Neural progenitor cell (in vitro differentiated cells): ENCODE measurements at regions not wholly inside any gene's neighbourhood (a gene's known extent, or its start where the extent isn't known, plus 50 kb on each side); places are given as distances from the start of the nearest gene placed in this dataset.

Source experiments
- DNase-seq: peaks from one replicate; pipeline ENCODE4 v3.0.0-alpha.2; 2016; ENCODE audit warnings: low spot score
- H2AFZ ChIP-seq: fragments of 200-600 bp; sonication (generic); replicated peaks from 2 replicates; pipeline ENCODE4 v1.6.1; 2016; ENCODE audit warnings: antibody characterized with exemption
- H3F3A ChIP-seq: fragments of 200-600 bp; sonication (generic); 2 replicates; pipeline ENCODE4 v1.6.1; 2016; ENCODE audit warnings: antibody characterized with exemption, low read depth
- H3K27ac ChIP-seq: fragments of 200-600 bp; sonication (generic); 2 replicates; pipeline ENCODE4 v1.5.1; 2016; ENCODE audit warnings: mild to moderate bottlenecking
- H3K27me3 ChIP-seq: fragments of 200-600 bp; sonication (generic); 2 replicates; pipeline ENCODE4 v1.6.1; 2016; ENCODE audit warnings: mild to moderate bottlenecking, moderate library complexity
- H3K36me3 ChIP-seq: fragments of 200-600 bp; sonication (generic); 2 replicates; pipeline ENCODE4 v1.5.1; 2016
- H3K4me1 ChIP-seq: fragments of 200-600 bp; sonication (generic); 2 replicates; pipeline ENCODE4 v1.6.1; 2016; ENCODE audit warnings: mixed run types
- H3K4me2 ChIP-seq: fragments of 200-600 bp; sonication (generic); 2 replicates; pipeline ENCODE4 v1.6.1; 2016
- H3K4me3 ChIP-seq: fragments of 200-600 bp; sonication (generic); 2 replicates; pipeline ENCODE4 v1.5.1; 2016
- H3K79me2 ChIP-seq: fragments of 200-600 bp; sonication (generic); 2 replicates; pipeline ENCODE4 v1.6.1; 2016; ENCODE audit warnings: low read depth
- H3K9ac ChIP-seq: fragments of 200-600 bp; sonication (generic); 2 replicates; pipeline ENCODE4 v1.6.1; 2016
- H3K9me3 ChIP-seq: fragments of 200-600 bp; sonication (generic); 2 replicates; pipeline ENCODE4 v1.5.1; 2016; ENCODE audit warnings: low read depth
- H4K20me1 ChIP-seq: fragments of 200-600 bp; sonication (generic); 2 replicates; pipeline ENCODE4 v1.6.1; 2016; ENCODE audit warnings: low read depth
- H3K27ac Mint-ChIP-seq: 3 replicates; pipeline ENCODE4 v1.8.0; 2021; ENCODE audit warnings: mixed read lengths
- H3K27me3 Mint-ChIP-seq: 2 replicates; pipeline ENCODE4 v1.8.0; 2022; ENCODE audit warnings: low read depth, mild to moderate bottlenecking, inconsistent platforms, moderate library complexity, mixed read lengths; ENCODE audit not compliant: insufficient read depth
- H3K36me3 Mint-ChIP-seq: 3 replicates; pipeline ENCODE4 v1.8.0; 2021; ENCODE audit warnings: mixed read lengths
- H3K4me1 Mint-ChIP-seq: 3 replicates; pipeline ENCODE4 v1.8.0; 2021; ENCODE audit warnings: mixed read lengths
- H3K4me3 Mint-ChIP-seq: 3 replicates; pipeline ENCODE4 v1.8.0; 2021; ENCODE audit warnings: mild to moderate bottlenecking, moderate library complexity, mixed read lengths
- H3K9me3 Mint-ChIP-seq: 3 replicates; pipeline ENCODE4 v1.8.0; 2020; ENCODE audit warnings: mixed read lengths
- EZH2 ChIP-seq: fragments of 200-600 bp; sonication (generic); IDR thresholded peaks from 2 replicates; pipeline ENCODE4 v1.6.1; 2017; ENCODE audit warnings: antibody characterized with exemption, mild to moderate bottlenecking, moderate library complexity
- EZH2phosphoT487 ChIP-seq: fragments of 200-600 bp; sonication (generic); IDR thresholded peaks from 2 replicates; pipeline ENCODE4 v1.6.1; 2017; ENCODE audit warnings: antibody characterized with exemption
- TF ChIP-seq, protein P1 (sequence below): fragments of 200-600 bp; sonication (generic); IDR thresholded peaks from 2 replicates; pipeline ENCODE4 v1.5.1; 2017; ENCODE audit warnings: antibody characterized with exemption, mild to moderate bottlenecking

- H3K4me3 ChIP-seq, result no peak overlapping the region
- H2AFZ ChIP-seq, result peak overlapping the region; percentile 42
- H3K4me1 ChIP-seq, result peaks cover 33% of the 10 kb centered on the region
- peak overlapping the region; percentile 78 for H3K27ac ChIP-seq
- TF ChIP-seq EZH2 (no peak), EZH2phosphoT487 (no peak)
- TF ChIP-seq, protein P1, sequence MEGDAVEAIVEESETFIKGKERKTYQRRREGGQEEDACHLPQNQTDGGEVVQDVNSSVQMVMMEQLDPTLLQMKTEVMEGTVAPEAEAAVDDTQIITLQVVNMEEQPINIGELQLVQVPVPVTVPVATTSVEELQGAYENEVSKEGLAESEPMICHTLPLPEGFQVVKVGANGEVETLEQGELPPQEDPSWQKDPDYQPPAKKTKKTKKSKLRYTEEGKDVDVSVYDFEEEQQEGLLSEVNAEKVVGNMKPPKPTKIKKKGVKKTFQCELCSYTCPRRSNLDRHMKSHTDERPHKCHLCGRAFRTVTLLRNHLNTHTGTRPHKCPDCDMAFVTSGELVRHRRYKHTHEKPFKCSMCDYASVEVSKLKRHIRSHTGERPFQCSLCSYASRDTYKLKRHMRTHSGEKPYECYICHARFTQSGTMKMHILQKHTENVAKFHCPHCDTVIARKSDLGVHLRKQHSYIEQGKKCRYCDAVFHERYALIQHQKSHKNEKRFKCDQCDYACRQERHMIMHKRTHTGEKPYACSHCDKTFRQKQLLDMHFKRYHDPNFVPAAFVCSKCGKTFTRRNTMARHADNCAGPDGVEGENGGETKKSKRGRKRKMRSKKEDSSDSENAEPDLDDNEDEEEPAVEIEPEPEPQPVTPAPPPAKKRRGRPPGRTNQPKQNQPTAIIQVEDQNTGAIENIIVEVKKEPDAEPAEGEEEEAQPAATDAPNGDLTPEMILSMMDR, result no peak
- H3K9ac ChIP-seq, result no peak overlapping the region
- H3K9me3 ChIP-seq, result no peaks in the 10 kb centered on the region
- H3K4me1 Mint-ChIP-seq, result peaks cover 21% of the 10 kb centered on the region
- DNase-seq, result peak; percentile 47
- H3K27ac Mint-ChIP-seq, result peak overlapping the region; percentile 51
- H3K27me3 Mint-ChIP-seq, result peaks cover 10% of the 10 kb centered on the region
- H3K79me2 ChIP-seq, result no peaks in the 10 kb centered on the region
- H3K4me3 Mint-ChIP-seq, result no peak overlapping the region
- no peaks in the 10 kb centered on the region for H3K27me3 ChIP-seq
- no peaks in the 10 kb centered on the region for H3K36me3 Mint-ChIP-seq
- H3F3A ChIP-seq, result peaks cover 34% of the 10 kb centered on the region
- H3K9me3 Mint-ChIP-seq, result no peaks in the 10 kb centered on the region
- no peaks in the 10 kb centered on the region for H4K20me1 ChIP-seq
- peak overlapping the region; percentile 54 for H3K4me2 ChIP-seq
- H3K36me3 ChIP-seq, result no peaks in the 10 kb centered on the region
Measured at GRCh38 chr2:15825276-15825980, 114.9 kb upstream of the MYCN start.

DNA sequence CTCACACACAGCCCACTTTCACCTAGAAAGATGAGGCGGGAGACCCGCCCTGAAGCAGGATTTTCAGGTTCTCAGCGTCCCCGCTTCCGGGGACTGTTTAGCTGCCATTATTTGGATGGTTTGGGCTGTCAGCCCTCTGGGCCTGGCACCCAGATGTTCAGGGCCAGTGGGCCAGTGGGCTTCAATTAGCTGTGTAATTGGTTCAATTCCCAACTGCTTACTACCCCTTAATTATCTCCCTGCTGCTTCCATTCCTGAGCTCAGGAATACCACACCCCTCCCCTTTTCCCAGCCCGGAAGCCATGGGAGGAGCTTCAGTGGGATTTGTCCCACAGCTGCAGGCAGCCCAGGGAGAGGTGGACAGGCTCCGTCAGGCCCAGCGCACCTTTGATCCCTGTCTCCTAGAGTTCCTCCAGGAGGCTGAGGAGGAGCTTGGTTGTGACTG lies 114.1 kb upstream of the MYCN start:
- DNase-seq, result peak; percentile 87
- peak overlapping the region; percentile 54 for H3K4me2 ChIP-seq
- H3K36me3 Mint-ChIP-seq, result no peaks in the 10 kb centered on the region

GRCh38 chr2:15827001-15827400 lies 113.3 kb upstream of the MYCN start:
- Histone ChIP-seq H2AFZ (no peak overlapping the region), H3K4me2 (peak overlapping the region; percentile 54), H3K79me2 (no peaks in the 10 kb centered on the region), H3K4me1 (peaks cover 33% of the 10 kb centered on the region), H3K4me3 (no peak overlapping the region), H3F3A (peaks cover 34% of the 10 kb centered on the region), H3K27ac (no peak overlapping the region), H3K9ac (no peak overlapping the region), H4K20me1 (no peaks in the 10 kb centered on the region), H3K9me3 (no peaks in the 10 kb centered on the region), H3K27me3 (no peaks in the 10 kb centered on the region), H3K36me3 (no peaks in the 10 kb centered on the region)
- no peak overlapping the region for H3K4me3 Mint-ChIP-seq
- H3K4me1 Mint-ChIP-seq, result peaks cover 14% of the 10 kb centered on the region
- H3K27ac Mint-ChIP-seq, result no peak overlapping the region
- TF ChIP-seq EZH2 (no peak), EZH2phosphoT487 (no peak)
- TF ChIP-seq, protein P1, result no peak
- no peaks in the 10 kb centered on the region for H3K36me3 Mint-ChIP-seq
- H3K27me3 Mint-ChIP-seq, result peaks cover 10% of the 10 kb centered on the region
- DNase-seq, result no peak
- no peaks in the 10 kb centered on the region for H3K9me3 Mint-ChIP-seq

More for the DNA sequence above, 114.1 kb upstream of the MYCN start:
- H3K4me3 ChIP-seq, result no peak overlapping the region
- Mint-ChIP-seq H3K9me3 (no peaks in the 10 kb centered on the region), H3K4me3 (no peak overlapping the region), H3K27me3 (peaks cover 10% of the 10 kb centered on the region), H3K27ac (no peak overlapping the region), H3K4me1 (peaks cover 15% of the 10 kb centered on the region)
- H2AFZ ChIP-seq, result no peak overlapping the region
- no peaks in the 10 kb centered on the region for H4K20me1 ChIP-seq
- H3K4me1 ChIP-seq, result peaks cover 33% of the 10 kb centered on the region
- no peaks in the 10 kb centered on the region for H3K36me3 ChIP-seq
- H3K27ac ChIP-seq, result peak overlapping the region; percentile 78
- peaks cover 34% of the 10 kb centered on the region for H3F3A ChIP-seq
- H3K9me3 ChIP-seq, result no peaks in the 10 kb centered on the region
- no peak overlapping the region for H3K9ac ChIP-seq
- H3K27me3 ChIP-seq, result no peaks in the 10 kb centered on the region
- H3K79me2 ChIP-seq, result no peaks in the 10 kb centered on the region
- TF ChIP-seq EZH2phosphoT487 (no peak), EZH2 (no peak)

DNA sequence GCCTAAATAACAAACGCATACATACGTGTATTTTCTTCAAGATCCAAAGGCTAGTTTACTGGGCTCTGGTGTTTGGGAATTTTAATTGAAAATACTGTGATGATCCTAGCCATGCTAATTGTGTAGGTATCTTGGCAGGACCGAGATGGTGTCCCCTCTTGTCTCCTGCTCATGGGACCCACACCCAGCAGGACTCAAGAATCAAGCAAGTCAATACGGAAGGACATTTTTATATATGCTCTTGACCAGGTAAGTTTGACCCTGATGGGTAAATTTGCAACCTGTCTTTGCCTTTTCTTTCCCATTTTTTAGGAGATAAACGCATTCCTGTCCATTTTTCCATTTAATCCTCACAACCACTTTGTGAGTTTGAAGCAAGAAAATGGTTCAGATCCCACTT lies 111.8 kb upstream of the MYCN start:
- Histone ChIP-seq H2AFZ (no peak overlapping the region), H3K9me3 (no peaks in the 10 kb centered on the region), H3K4me3 (no peak overlapping the region), H4K20me1 (no peaks in the 10 kb centered on the region), H3K4me2 (no peak overlapping the region), H3F3A (peaks cover 34% of the 10 kb centered on the region), H3K27ac (no peak overlapping the region), H3K27me3 (no peaks in the 10 kb centered on the region), H3K4me1 (peaks cover 33% of the 10 kb centered on the region), H3K9ac (no peak overlapping the region), H3K36me3 (no peaks in the 10 kb centered on the region), H3K79me2 (no peaks in the 10 kb centered on the region)
- no peak for DNase-seq
- peaks cover 4% of the 10 kb centered on the region for H3K9me3 Mint-ChIP-seq
- peaks cover 14% of the 10 kb centered on the region for H3K4me1 Mint-ChIP-seq
- peaks cover 10% of the 10 kb centered on the region for H3K27me3 Mint-ChIP-seq
- H3K36me3 Mint-ChIP-seq, result no peaks in the 10 kb centered on the region
- no peak for TF ChIP-seq EZH2
- no peak for TF ChIP-seq EZH2phosphoT487
- TF ChIP-seq, protein P1, result no peak
- no peak overlapping the region for H3K4me3 Mint-ChIP-seq
- H3K27ac Mint-ChIP-seq, result no peak overlapping the region
